CD4-positive, alpha-beta T cell treated with Interleukin-6 at 100 ng/mL for 8 hours (primary cell): ENCODE measurements at regions not wholly inside any gene's neighbourhood (a gene's known extent, or its start where the extent isn't known, plus 50 kb on each side); places are given as distances from the start of the nearest gene placed in this dataset.

Experiments used
- DNase-seq: peaks from one replicate; pipeline ENCODE4 v3.0.0-alpha.2; 2020; ENCODE audit warnings: mixed read lengths, low spot score

GRCh38 chr4:89549907-89550306 lies 242.3 kb upstream of the GPRIN3 start:
- no peak for DNase-seq

DNA sequence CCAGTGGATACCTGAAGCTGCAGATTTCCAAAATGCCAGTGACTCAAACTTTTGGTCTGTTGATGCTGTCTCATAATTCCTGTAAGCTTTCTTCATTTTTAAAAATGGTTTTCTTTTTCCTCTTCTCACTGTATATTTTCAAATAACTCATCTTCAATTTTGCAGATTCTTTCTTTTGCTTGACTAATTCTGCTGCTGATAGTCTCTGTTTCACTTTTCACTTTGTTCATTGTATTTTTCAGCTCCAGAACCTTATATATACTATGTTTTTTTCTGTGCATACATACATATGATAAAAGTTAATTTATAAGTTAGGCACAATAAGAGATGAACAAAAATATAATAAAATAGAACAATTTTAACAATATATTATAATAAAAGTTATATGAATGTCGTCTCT lies 237.7 kb upstream of the GPRIN3 start:
- DNase-seq = no peak

- no peak for DNase-seq
Measured at GRCh38 chr4:89541998-89542397, 234.4 kb upstream of the GPRIN3 start.

DNA sequence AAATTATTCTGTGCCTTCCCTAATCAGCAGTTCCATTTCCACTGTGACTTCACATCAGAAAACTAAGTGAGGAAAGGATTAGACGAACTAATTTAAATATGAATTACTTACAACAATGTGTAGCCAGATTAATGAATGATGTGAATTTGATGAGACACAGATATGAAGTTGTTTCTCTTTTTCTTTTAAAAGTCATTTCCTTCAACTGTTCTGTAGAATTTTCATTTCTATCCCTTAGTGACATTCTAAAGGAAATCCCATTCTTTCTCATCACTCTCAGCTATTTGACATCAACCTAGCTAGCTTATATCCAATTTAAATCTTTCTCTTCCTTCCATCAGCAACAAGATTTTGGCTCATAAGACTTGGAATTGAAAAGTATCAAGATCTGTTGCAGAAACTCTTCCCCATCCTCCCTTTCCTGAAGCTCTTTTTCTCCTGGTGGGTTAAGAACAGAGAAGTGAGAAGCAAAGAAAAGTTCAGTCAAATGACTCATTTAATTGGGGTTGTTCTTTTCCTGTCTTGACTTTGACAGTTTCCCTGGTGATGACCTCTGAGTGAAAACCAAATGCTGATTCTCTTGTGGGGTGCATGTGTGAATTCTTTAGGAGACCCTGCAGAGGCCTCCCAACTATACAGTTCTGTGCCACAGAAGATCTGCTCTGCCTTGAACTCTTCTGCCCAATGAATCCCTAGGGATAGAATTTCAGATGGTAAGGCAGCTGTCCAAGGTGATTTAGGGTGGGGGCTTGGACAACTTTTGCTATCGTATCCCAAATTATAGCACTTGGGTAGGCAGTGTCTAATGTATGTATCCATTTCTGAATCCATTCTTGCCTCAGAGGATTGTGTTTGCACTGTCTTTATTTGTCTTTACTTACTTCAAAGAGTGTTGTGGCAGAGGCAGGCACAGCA lies 232.5 kb upstream of the GPRIN3 start:
- no peak for DNase-seq

GRCh38 chr4:89539374-89539773 lies 231.8 kb upstream of the GPRIN3 start:
- no peak for DNase-seq

DNA sequence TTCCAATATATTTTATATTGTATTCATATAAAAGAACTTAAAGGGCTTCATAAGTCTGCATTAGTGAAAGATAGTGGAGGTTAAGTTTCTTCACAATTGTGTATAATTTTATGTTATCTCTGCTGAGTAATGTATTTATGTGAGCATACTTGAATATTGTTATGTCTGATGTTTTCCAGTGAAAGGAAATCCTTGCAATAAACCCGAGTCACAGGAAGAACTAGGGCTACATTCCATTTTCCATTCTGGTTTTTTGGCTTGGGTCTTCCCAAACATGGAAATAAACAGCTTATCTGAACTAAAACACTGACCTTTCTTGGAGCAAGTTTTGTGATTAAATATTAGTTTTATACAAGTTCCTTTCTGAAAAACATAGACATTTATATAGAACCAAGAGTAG lies 231.3 kb upstream of the GPRIN3 start:
- no peak for DNase-seq

DNA sequence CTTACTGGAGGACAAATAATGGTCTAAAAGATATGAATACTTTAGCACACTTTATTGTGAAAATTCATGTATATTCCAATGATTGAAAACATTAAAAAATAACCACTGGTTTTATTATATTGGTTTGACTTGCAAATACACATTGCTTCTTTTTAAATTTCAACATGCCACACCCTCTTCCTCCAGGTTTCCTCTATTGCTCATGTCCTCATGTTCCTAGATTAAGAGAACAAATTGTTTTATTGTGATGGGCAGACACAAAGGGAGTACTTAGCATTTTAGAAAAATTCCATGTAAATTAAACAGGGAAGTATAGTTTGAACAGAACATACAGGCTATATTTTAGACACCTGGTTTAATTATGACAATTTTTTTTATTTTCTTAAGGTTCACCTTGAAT lies 230.6 kb upstream of the GPRIN3 start:
- DNase-seq = no peak

DNA sequence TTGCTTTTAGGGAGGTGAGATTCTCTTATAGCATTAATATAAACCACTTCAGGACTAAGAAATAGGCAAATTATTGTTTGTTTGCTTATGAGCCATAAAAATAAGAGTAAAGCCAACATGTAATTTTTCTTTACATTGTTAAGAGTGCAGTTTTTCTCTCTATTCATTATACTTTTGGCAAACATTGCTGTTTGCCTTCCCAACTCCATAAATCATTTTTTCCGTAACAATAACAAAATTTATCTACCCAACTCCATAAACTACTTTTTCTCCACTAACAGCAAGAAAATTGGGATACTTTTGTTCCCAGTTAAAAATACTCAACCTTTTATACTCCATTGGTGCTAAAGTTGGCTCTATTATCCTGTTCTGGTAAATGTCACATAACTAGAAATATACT lies 229.7 kb upstream of the GPRIN3 start:
- DNase-seq = no peak

- no peak for DNase-seq
Measured at GRCh38 chr4:89535251-89535650, 227.7 kb upstream of the GPRIN3 start.

DNA sequence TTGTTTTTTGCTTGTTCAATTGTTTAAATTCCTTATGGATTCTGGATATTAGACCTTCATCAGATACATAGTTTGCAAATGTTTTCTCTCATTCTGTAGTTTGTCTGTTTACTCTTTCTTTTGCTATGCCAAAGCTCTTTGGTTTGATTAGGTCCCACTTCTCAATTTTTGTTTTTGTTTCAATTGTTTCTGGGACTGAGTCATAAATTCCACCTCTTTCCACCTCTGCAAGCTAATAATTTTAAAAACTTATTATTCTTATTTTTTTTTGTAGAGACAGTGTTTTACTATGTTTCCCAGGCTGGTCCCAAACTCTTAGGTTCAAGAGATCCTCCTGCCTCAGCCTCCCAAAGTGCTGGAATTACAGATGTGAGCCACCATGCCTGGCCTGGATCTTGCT lies 226.8 kb upstream of the GPRIN3 start:
- DNase-seq = no peak

DNA sequence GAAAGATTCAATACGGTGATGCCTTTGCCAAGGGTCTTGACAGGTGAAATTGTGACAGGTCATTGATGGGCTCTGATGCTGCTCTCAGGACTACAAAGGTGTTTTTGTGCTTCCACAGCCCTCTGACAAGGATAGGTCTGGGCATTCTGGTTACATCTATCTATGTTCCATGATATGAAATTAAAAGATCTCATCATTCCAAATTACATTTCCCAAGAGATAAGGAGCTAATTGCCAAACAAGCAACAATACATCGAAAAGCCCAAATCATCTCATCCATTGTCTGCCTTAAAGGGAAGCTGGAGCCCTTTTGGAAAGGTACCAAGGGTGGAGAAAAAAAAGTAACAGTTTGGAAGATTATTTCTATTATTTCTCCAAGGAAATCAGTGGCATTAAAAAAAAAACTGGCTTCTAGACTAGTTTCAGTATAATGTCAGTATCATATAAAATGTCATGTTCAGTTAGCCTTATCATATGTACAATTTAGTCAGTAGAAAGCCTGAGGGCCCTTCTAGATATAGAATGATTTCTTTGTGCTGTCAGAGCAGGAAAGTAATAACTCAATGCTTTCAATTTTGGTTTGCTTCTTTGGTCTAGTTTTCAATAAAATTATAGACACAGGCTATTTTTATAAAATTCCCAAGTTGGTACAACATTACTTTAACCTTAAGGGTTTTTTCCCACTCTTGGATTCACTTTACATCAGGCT lies 224.5 kb upstream of the GPRIN3 start:
- no peak for DNase-seq

DNA sequence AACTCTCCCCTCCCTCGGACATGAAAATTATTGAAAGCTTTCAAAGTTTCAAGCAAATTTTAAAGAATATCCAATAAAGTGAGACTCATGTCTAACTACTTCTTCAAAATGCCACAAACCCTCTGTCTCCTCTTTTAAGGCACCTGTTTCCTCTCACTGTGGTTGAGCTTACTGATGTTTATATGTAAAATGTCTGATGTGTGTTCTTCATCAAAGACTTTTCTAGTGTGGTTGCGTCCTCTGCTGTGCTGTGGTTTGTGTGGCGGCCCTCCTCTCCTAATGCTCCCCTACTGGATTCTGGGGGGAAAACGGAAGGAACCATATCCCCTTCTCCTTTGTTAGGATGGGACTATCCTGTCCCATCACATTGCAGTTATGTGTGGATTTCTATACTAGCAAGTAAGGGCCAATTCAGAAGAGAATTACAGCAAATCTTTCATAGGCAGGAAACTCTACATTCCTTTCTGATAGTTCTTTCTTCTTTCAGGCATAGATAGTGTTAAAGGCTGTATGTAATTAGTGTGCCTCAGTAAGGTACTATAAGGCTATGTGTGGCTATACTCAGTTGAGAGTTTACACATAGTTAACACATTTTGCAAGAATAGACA lies 221.0 kb upstream of the GPRIN3 start:
- peak; percentile 12 for DNase-seq

GRCh38 chr4:89521826-89522225 lies 214.2 kb upstream of the GPRIN3 start:
- no peak for DNase-seq

GRCh38 chr4:89519771-89520320 lies 212.2 kb upstream of the GPRIN3 start:
- no peak for DNase-seq

DNA sequence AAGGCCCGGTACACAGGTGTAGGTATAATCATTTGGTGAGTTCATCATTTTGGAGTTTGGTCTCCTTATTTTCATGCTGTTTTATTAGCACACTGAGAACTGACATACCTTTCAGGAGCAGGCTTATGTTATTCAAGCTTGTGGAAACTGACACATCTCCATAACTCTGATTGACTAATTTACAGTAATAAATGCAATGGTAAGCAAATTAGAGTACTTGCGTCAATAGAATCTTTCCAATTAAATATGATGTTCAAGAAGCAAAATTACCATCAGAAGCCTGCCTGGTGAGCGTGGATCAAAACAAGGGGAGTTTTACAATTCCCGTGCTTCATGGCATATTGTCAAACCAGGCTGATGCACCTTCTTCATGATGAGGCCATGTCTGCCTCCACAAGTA lies 210.7 kb upstream of the GPRIN3 start:
- DNase-seq = no peak

DNA sequence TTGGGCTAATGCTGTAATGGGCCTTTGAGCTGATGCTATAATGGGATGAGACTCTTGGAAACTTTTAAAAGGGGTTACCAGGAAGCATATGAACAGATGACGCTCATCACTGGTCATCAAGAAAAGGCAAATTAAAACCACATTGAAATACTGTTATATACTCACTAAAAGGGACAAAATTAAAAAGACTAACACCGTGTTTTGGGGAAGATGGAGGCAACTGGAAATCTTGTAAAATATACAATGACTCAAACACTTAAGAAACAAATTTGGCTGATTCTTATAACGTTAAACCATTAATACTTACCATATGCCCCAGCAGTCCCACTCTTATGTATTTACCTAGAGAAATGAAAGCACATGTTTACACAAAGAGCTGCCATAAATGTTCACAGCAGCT lies 207.2 kb upstream of the GPRIN3 start:
- DNase-seq = no peak

DNA sequence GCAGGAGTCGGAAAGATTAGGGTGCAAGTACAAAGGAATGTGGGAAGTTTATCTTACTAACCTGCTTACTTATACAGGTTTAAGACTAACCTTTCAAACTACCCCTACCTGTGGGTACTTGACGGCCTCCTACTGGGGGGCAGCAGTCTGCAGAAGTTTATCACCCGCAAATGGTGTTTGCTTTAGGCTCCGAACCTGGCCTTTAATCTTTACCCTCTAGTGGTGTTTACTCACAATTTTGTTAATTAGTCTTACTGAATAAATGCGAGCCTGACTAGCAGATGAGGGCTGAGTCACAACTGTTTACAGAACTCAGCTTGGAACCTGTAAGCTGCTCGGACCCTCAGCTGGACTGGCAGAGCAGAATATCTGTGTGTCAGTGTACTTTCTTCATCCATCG lies 204.2 kb upstream of the GPRIN3 start:
- no peak for DNase-seq

- peak; percentile 6 for DNase-seq
Measured at GRCh38 chr4:89509708-89510281, 202.2 kb upstream of the GPRIN3 start.

DNA sequence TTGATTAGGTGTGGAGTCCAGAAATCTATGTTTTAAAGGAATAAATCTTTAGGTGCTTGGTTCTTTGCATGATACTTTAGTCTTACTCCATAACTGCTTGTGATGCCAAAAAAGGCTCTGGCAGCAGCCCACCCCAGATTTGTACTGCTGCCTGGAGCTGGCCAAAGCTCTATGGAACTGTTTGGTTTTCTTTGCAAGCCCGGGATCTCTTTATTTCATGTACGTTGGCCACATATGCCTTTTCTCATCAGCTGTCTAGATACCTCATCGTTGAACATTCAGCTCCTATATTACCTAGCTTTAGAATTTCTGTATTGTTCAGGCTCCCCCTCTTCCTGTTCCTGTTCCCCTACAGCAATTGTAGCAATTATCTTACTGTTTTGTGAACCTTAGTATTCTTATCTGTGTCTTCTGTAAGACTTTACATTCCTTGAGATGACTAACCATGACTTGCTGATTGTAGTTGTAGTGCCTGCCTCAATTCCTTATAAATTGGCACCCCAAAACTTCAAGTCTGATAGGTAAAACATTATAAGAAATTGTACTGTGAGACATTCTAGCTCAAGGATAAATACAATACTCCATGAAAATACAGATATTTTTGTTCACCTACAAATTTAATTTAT lies 199.4 kb upstream of the GPRIN3 start:
- DNase-seq = no peak

GRCh38 chr4:89502581-89502980 lies 195.0 kb upstream of the GPRIN3 start:
- DNase-seq = no peak

DNA sequence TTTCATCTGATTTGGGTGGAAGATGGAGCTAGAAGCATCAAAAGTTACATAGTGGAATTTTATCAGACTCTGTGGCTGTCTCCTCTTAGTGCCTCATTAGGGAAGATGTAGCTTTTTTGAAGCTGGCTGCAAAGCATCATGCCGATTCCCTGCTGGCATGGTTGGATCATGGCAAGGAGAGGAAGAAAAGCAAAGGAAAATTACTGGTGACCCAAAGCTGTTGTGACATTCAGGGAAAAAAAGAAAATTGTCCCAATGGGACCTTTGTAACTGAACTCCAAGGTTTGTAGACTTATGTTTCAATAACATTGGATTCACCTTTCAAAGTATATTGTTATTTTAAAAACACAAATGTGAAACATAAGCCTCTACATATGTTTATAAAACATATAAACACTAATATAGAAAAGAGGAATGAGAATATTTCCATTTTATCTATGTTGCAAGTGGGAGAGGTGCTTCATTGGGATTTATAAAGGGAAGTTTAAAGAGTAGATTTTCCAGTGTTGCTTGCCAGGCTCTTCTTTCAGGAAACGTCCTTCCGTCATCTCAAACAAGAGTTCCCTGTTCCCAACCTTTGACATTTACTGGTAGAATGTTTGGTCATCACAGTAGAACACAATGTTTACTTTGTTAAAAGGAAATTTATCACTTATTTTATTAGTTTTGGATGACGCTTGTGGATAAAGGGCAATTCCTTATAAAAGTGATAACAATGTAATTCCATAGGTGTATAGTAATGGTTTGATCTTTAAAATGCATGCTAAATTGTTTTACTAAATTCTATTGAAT lies 190.1 kb upstream of the GPRIN3 start:
- DNase-seq = no peak
